GM12864 (cell line): ENCODE measurements at regions not wholly inside any gene's neighbourhood (a gene's known extent, or its start where the extent isn't known, plus 50 kb on each side); places are given as distances from the start of the nearest gene placed in this dataset.

Experiments used
- DNase-seq: peaks from one replicate; pipeline ENCODE4 v3.0.0-alpha.2; 2011; ENCODE audit warnings: low read depth
- H3K4me3 ChIP-seq: 2 replicates; pipeline ENCODE4 v1.5.1; 2011; ENCODE audit warnings: mild to moderate bottlenecking, low read depth, low read length, control low read depth
- CTCF ChIP-seq: IDR thresholded peaks from 2 replicates; pipeline ENCODE4 v1.5.1; 2011; ENCODE audit warnings: low read depth, mild to moderate bottlenecking, moderate library complexity, low read length, control low read depth, inconsistent platforms; ENCODE audit errors: missing control alignments

- no peak for DNase-seq
- no peak overlapping the region for H3K4me3 ChIP-seq
- no peak for TF ChIP-seq CTCF
Observed at GRCh38 chr20:50312682-50313521, 122.3 kb downstream of the CEBPB start.

GRCh38 chr20:50313522-50313820 lies 122.8 kb downstream of the CEBPB start:
- no peak for DNase-seq
- no peak for TF ChIP-seq CTCF
- H3K4me3 ChIP-seq: no peak overlapping the region

GRCh38 chr20:50313827-50314677 lies 123.4 kb downstream of the CEBPB start:
- TF ChIP-seq CTCF: no peak
- no peak overlapping the region for H3K4me3 ChIP-seq
- DNase-seq: no peak

- no peak for DNase-seq
- H3K4me3 ChIP-seq: no peak overlapping the region
- TF ChIP-seq CTCF: no peak
Observed at GRCh38 chr20:50314678-50315335, 124.2 kb downstream of the CEBPB start.

GRCh38 chr20:50315586-50316551 lies 125.2 kb downstream of the CEBPB start:
- DNase-seq: no peak
- no peak for TF ChIP-seq CTCF
- no peak overlapping the region for H3K4me3 ChIP-seq

GRCh38 chr20:50317116-50317515 lies 126.5 kb downstream of the CEBPB start:
- no peak for DNase-seq
- no peak for TF ChIP-seq CTCF

More at GRCh38 chr20:50317116-50317515, 126.5 kb downstream of the CEBPB start:
- H3K4me3 ChIP-seq: no peak overlapping the region
